H1 (cell line): ENCODE measurements at regions not wholly inside any gene's neighbourhood (a gene's known extent, or its start where the extent isn't known, plus 50 kb on each side); places are given as distances from the start of the nearest gene placed in this dataset.

Experiments used
- CEBPB ChIP-seq: IDR thresholded peaks from 2 replicates; pipeline ENCODE4 v1.6.1; 2012; ENCODE audit warnings: low read depth, low read length
- CHD7 ChIP-seq: fragments of 300-600 bp; sonication (generic); IDR thresholded peaks from 2 replicates; pipeline ENCODE4 v1.7.1; 2012; ENCODE audit warnings: low read length, moderate library complexity, mild to moderate bottlenecking, inconsistent platforms; ENCODE audit not compliant: insufficient replicate concordance
- CREB1 ChIP-seq: IDR thresholded peaks from 2 replicates; pipeline ENCODE4 v1.6.1; 2012; ENCODE audit warnings: inconsistent platforms
- CTCF ChIP-seq, 3 experiments: IDR thresholded peaks; 1 replicate in 2 of 3; 2 replicates in 1 of 3; pipeline versions ENCODE4 v1.5.1 to v1.6.1; 2011; ENCODE audit warnings: low read length in 3 of 3, mild to moderate bottlenecking in 3 of 3, inconsistent platforms in 2 of 3, low read depth in 1 of 3, moderate library complexity in 1 of 3; ENCODE audit not compliant: insufficient read depth in 1 of 3; ENCODE audit errors: control extremely low read depth in 1 of 3
- EP300 ChIP-seq, 2 experiments: IDR thresholded peaks; 1 replicate in 1 of 2; 2 replicates in 1 of 2; pipeline ENCODE4 v1.6.1; 2011 to 2012; ENCODE audit warnings: low read depth in 2 of 2, low read length in 2 of 2, mild to moderate bottlenecking in 2 of 2, borderline replicate concordance in 1 of 2, inconsistent platforms in 1 of 2, moderate library complexity in 1 of 2
- GABPA ChIP-seq: IDR thresholded peaks from 2 replicates; pipeline ENCODE4 v1.6.1; 2011; ENCODE audit warnings: mild to moderate bottlenecking, low read length, moderate library complexity, borderline replicate concordance; ENCODE audit not compliant: insufficient read depth
- NRF1 ChIP-seq: IDR thresholded peaks from 2 replicates; pipeline ENCODE4 v1.6.1; 2011; ENCODE audit warnings: mild to moderate bottlenecking, low read depth, low read length, improper control_type of control experiment
- POLR2A ChIP-seq, 2 experiments: IDR thresholded peaks; 1 replicate in 1 of 2; 2 replicates in 1 of 2; pipeline ENCODE4 v1.6.1; 2011; ENCODE audit warnings: low read depth in 2 of 2, low read length in 2 of 2, mild to moderate bottlenecking in 2 of 2; ENCODE audit errors: control extremely low read depth in 1 of 2
- POLR2AphosphoS5 ChIP-seq: IDR thresholded peaks from 2 replicates; pipeline ENCODE4 v1.6.1; 2011; ENCODE audit warnings: low read depth, low read length
- RAD21 ChIP-seq, 2 experiments: IDR thresholded peaks in 1 of 2; conservative IDR thresholded peaks in 1 of 2; 2 replicates each; pipeline ENCODE4 v1.6.1; 2011; ENCODE audit warnings: low read depth in 2 of 2, low read length in 2 of 2, improper control_type of control experiment in 1 of 2, inconsistent platforms in 1 of 2, mild to moderate bottlenecking in 1 of 2, moderate library complexity in 1 of 2
- RXRA ChIP-seq: IDR thresholded peaks from 2 replicates; pipeline ENCODE4 v1.6.1; 2011; ENCODE audit warnings: low read depth, mild to moderate bottlenecking, low read length, moderate library complexity; ENCODE audit not compliant: insufficient read depth
- TEAD4 ChIP-seq: IDR thresholded peaks from 2 replicates; pipeline ENCODE4 v1.6.1; 2012; ENCODE audit warnings: low read depth, low read length, inconsistent platforms, mixed read lengths

GRCh38 chr14:104526723-104527645, 52.6 kb upstream of the C14orf180 start:
- no peak for TF ChIP-seq CHD7
- TF ChIP-seq CTCF (IDR thresholded peaks at IDR 0.05; ENCODE audit: control extremely low read depth in 1 of 3, insufficient read depth in 1 of 3, low read depth in 1 of 3, low read length in 3 of 3) = no peak
- TF ChIP-seq RAD21 (IDR thresholded peaks at IDR 0.05 in 1 of 2, conservative IDR thresholded peaks at IDR 0.05 in 1 of 2; ENCODE audit: low read depth in 2 of 2, low read length in 2 of 2) = no peak
- TF ChIP-seq CREB1 = no peak
- no peak for TF ChIP-seq RXRA
- TF ChIP-seq TEAD4 = no peak
- TF ChIP-seq EP300 (IDR thresholded peaks at IDR 0.05; ENCODE audit: borderline replicate concordance in 1 of 2, low read depth in 2 of 2, low read length in 2 of 2) = no peak
- no peak for TF ChIP-seq GABPA
- no peak for TF ChIP-seq CEBPB
- no peak for TF ChIP-seq POLR2AphosphoS5
- no peak for TF ChIP-seq POLR2A (IDR thresholded peaks at IDR 0.05; ENCODE audit: control extremely low read depth in 1 of 2, low read depth in 2 of 2, low read length in 2 of 2)
- TF ChIP-seq NRF1 = no peak
